ENCODE measurements at regions not wholly inside any gene's neighbourhood (a gene's known extent, or its start where the extent isn't known, plus 50 kb on each side); places are given as distances from the start of the nearest gene placed in this dataset.
A peak's percentile ranks its signal among the peaks of the same experiment; 100 is the strongest.
"Not testable (repeated sequence)": the region's sequence is repeated elsewhere in the genome, so short reads cannot be mapped to it uniquely, and the experiment has no call there.

- no peak overlapping the region for H3K27ac ChIP-seq (ENCODE audit: low read depth, low read length)
- no peaks in the 10 kb centered on the region for H3K9me3 ChIP-seq (ENCODE audit: control insufficient read depth, insufficient read depth, low read length)
- H3K27me3 ChIP-seq (ENCODE audit: control insufficient read depth, insufficient read depth, low read length), result no peaks in the 10 kb centered on the region
- peaks cover 6% of the 10 kb centered on the region for H3K4me1 ChIP-seq (ENCODE audit: control insufficient read depth, insufficient read depth, low read length)
- peak in 2 of 6 donors; percentile 45 to 89 for DNase-seq (ENCODE audit: low read depth in 4 of 6, low spot score in 6 of 6)
- no peaks in the 10 kb centered on the region for H3K36me3 ChIP-seq (ENCODE audit: control insufficient read depth, insufficient read depth, low read length)
- no peak overlapping the region for H3K4me3 ChIP-seq (ENCODE audit: low read depth, low read length)
- 20% methylated on average over 12 of the region's 14 CpGs for WGBS (ENCODE audit: insufficient coverage)
Observed at GRCh38 chr10:35940141-35941041, 298.3 kb upstream of the FZD8 start.

GRCh38 chr10:35938160-35938559 lies 296.1 kb upstream of the FZD8 start:
- no peak for DNase-seq (ENCODE audit: low read depth in 4 of 6, low spot score in 6 of 6)
- Histone ChIP-seq H3K4me3 (ENCODE audit: low read depth, low read length) (no peak overlapping the region), H3K27me3 (ENCODE audit: control insufficient read depth, insufficient read depth, low read length) (no peaks in the 10 kb centered on the region), H3K9me3 (ENCODE audit: control insufficient read depth, insufficient read depth, low read length) (no peaks in the 10 kb centered on the region), H3K27ac (ENCODE audit: low read depth, low read length) (no peak overlapping the region), H3K36me3 (ENCODE audit: control insufficient read depth, insufficient read depth, low read length) (no peaks in the 10 kb centered on the region), H3K4me1 (ENCODE audit: control insufficient read depth, insufficient read depth, low read length) (peaks cover 6% of the 10 kb centered on the region)
- 92% methylated on average over 1 of the region's 5 CpGs for WGBS (ENCODE audit: insufficient coverage)

GRCh38 chr10:35937546-35937945 lies 295.4 kb upstream of the FZD8 start:
- DNase-seq (ENCODE audit: low read depth in 4 of 6, low spot score in 6 of 6), result no peak
- Histone ChIP-seq H3K9me3 (ENCODE audit: control insufficient read depth, insufficient read depth, low read length) (no peaks in the 10 kb centered on the region), H3K4me3 (ENCODE audit: low read depth, low read length) (no peak overlapping the region), H3K36me3 (ENCODE audit: control insufficient read depth, insufficient read depth, low read length) (no peaks in the 10 kb centered on the region), H3K4me1 (ENCODE audit: control insufficient read depth, insufficient read depth, low read length) (peaks cover 6% of the 10 kb centered on the region), H3K27ac (ENCODE audit: low read depth, low read length) (no peak overlapping the region), H3K27me3 (ENCODE audit: control insufficient read depth, insufficient read depth, low read length) (no peaks in the 10 kb centered on the region)
- 91% methylated on average over 6 of the region's 7 CpGs for WGBS (ENCODE audit: insufficient coverage)

- no peak overlapping the region for H3K27ac ChIP-seq (ENCODE audit: low read depth, low read length)
- H3K27me3 ChIP-seq (ENCODE audit: control insufficient read depth, insufficient read depth, low read length), result no peaks in the 10 kb centered on the region
- H3K4me3 ChIP-seq (ENCODE audit: low read depth, low read length), result no peak overlapping the region
- no peaks in the 10 kb centered on the region for H3K9me3 ChIP-seq (ENCODE audit: control insufficient read depth, insufficient read depth, low read length)
- peak in 1 of 6 donors; percentile 44 for DNase-seq (ENCODE audit: low read depth in 4 of 6, low spot score in 6 of 6)
- no peaks in the 10 kb centered on the region for H3K36me3 ChIP-seq (ENCODE audit: control insufficient read depth, insufficient read depth, low read length)
- H3K4me1 ChIP-seq (ENCODE audit: control insufficient read depth, insufficient read depth, low read length), result no peaks in the 10 kb centered on the region
- WGBS (ENCODE audit: insufficient coverage), result 77% methylated on average over 5 of the region's 5 CpGs
Observed at GRCh38 chr10:35934642-35934995, 292.5 kb upstream of the FZD8 start.

- Histone ChIP-seq H3K4me1 (ENCODE audit: control insufficient read depth, insufficient read depth, low read length) (no peaks in the 10 kb centered on the region), H3K27ac (ENCODE audit: low read depth, low read length) (no peak overlapping the region), H3K36me3 (ENCODE audit: control insufficient read depth, insufficient read depth, low read length) (no peaks in the 10 kb centered on the region), H3K9me3 (ENCODE audit: control insufficient read depth, insufficient read depth, low read length) (no peaks in the 10 kb centered on the region), H3K27me3 (ENCODE audit: control insufficient read depth, insufficient read depth, low read length) (no peaks in the 10 kb centered on the region), H3K4me3 (ENCODE audit: low read depth, low read length) (no peak overlapping the region)
- 47% methylated on average over 3 of the region's 5 CpGs for WGBS (ENCODE audit: insufficient coverage)
- DNase-seq (ENCODE audit: low read depth in 4 of 6, low spot score in 6 of 6), result peak in 1 of 6 donors; percentile 57
Observed at GRCh38 chr10:35933940-35934641, 292.0 kb upstream of the FZD8 start.

GRCh38 chr10:35933491-35933890 lies 291.4 kb upstream of the FZD8 start:
- no peak overlapping the region for H3K27ac ChIP-seq (ENCODE audit: low read depth, low read length)
- H3K27me3 ChIP-seq (ENCODE audit: control insufficient read depth, insufficient read depth, low read length), result no peaks in the 10 kb centered on the region
- no peaks in the 10 kb centered on the region for H3K4me1 ChIP-seq (ENCODE audit: control insufficient read depth, insufficient read depth, low read length)
- no peak for DNase-seq (ENCODE audit: low read depth in 4 of 6, low spot score in 6 of 6)
- no CpG with 5 or more reads among the region's 1 CpG for WGBS (ENCODE audit: insufficient coverage)
- no peak overlapping the region for H3K4me3 ChIP-seq (ENCODE audit: low read depth, low read length)
- no peaks in the 10 kb centered on the region for H3K36me3 ChIP-seq (ENCODE audit: control insufficient read depth, insufficient read depth, low read length)
- H3K9me3 ChIP-seq (ENCODE audit: control insufficient read depth, insufficient read depth, low read length), result no peaks in the 10 kb centered on the region

GRCh38 chr10:35929962-35930361 lies 287.9 kb upstream of the FZD8 start:
- WGBS (ENCODE audit: insufficient coverage), result no CpG with 5 or more reads among the region's 2 CpGs

GRCh38 chr10:35928748-35929147 lies 286.7 kb upstream of the FZD8 start:
- no peak overlapping the region for H3K4me3 ChIP-seq (ENCODE audit: low read depth, low read length)
- H3K9me3 ChIP-seq (ENCODE audit: control insufficient read depth, insufficient read depth, low read length), result no peaks in the 10 kb centered on the region
- H3K36me3 ChIP-seq (ENCODE audit: control insufficient read depth, insufficient read depth, low read length), result no peaks in the 10 kb centered on the region
- no peaks in the 10 kb centered on the region for H3K27me3 ChIP-seq (ENCODE audit: control insufficient read depth, insufficient read depth, low read length)
- no peaks in the 10 kb centered on the region for H3K4me1 ChIP-seq (ENCODE audit: control insufficient read depth, insufficient read depth, low read length)
- no CpG with 5 or more reads among the region's 6 CpGs for WGBS (ENCODE audit: insufficient coverage)
- peak in 1 of 6 donors; percentile 70 for DNase-seq (ENCODE audit: low read depth in 4 of 6, low spot score in 6 of 6)
- no peak overlapping the region for H3K27ac ChIP-seq (ENCODE audit: low read depth, low read length)

More at GRCh38 chr10:35929962-35930361, 287.9 kb upstream of the FZD8 start:
- H3K27me3 ChIP-seq (ENCODE audit: control insufficient read depth, insufficient read depth, low read length); H3K36me3 ChIP-seq (ENCODE audit: control insufficient read depth, insufficient read depth, low read length); H3K9me3 ChIP-seq (ENCODE audit: control insufficient read depth, insufficient read depth, low read length); DNase-seq (ENCODE audit: low read depth in 4 of 6, low spot score in 6 of 6); H3K4me1 ChIP-seq (ENCODE audit: control insufficient read depth, insufficient read depth, low read length); H3K4me3 ChIP-seq (ENCODE audit: low read depth, low read length); H3K27ac ChIP-seq (ENCODE audit: low read depth, low read length): not testable (repeated sequence)

- DNase-seq (ENCODE audit: low read depth in 4 of 6, low spot score in 6 of 6), result no peak
- H3K27me3 ChIP-seq (ENCODE audit: control insufficient read depth, insufficient read depth, low read length), result no peaks in the 10 kb centered on the region
- H3K9me3 ChIP-seq (ENCODE audit: control insufficient read depth, insufficient read depth, low read length), result no peaks in the 10 kb centered on the region
- no peaks in the 10 kb centered on the region for H3K36me3 ChIP-seq (ENCODE audit: control insufficient read depth, insufficient read depth, low read length)
- H3K27ac ChIP-seq (ENCODE audit: low read depth, low read length), result no peak overlapping the region
- WGBS (ENCODE audit: insufficient coverage), result 94% methylated on average over 5 of the region's 9 CpGs
- H3K4me1 ChIP-seq (ENCODE audit: control insufficient read depth, insufficient read depth, low read length), result no peaks in the 10 kb centered on the region
- no peak overlapping the region for H3K4me3 ChIP-seq (ENCODE audit: low read depth, low read length)
Observed at GRCh38 chr10:35927990-35928488, 285.9 kb upstream of the FZD8 start.

All from spinal cord (tissue), 9 donors.